ENCODE measurements at regions not wholly inside any gene's neighbourhood (a gene's known extent, or its start where the extent isn't known, plus 50 kb on each side); places are given as distances from the start of the nearest gene placed in this dataset.

- no peak for TF ChIP-seq CTCF (conservative IDR thresholded peaks at IDR 0.05; ENCODE audit: low read depth)
- CTCF ChIA-PET: no interaction called here
- DNase-seq (ENCODE audit: low spot score): no peak
- no peak overlapping the region for H3K27ac ChIP-seq
- POLR2A ChIA-PET (ENCODE audit: low non-redundant PET): no interaction called here
Observed at GRCh38 chr20:19074828-19075516, 137.5 kb upstream of the SLC24A3 start.

DNA sequence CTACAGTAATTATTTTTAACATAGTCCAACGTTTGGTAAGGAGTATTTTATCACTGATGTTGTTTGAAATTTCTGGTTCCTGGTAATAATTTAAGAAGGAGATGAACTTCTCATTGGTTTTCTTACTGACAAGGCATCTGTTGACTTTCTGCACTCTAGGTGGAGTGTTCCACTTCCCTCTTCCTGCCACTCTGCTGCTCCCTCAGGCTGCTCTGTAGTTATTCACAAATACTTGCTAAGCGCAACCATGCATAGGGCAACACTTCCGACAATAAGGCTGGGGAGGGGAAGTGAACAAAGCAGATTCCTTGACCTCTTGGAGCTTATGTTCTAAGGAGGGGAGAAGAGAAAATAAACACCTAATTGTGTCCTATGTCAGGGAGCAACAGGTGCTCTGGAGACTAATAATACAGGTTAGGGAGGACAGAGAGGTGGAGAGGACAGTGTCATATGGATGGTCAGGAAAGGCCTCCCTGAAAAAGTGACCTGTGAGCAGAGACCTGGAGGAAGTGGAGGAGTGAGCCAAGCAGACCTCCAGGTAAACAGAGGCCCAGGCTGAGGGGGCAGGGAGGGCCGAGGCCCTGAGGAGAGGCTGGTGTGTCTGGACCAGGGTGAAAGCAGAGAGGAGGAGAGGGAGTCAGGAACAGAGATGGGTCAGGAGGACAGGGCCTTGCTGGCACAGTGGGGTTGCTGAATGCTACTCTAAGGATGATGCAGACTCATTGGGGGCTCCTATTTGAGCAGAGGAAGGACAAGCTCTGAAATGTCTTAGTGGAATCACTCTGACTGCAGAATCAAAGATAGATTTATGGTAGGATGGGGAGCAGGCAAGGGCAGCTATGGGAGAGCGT lies 134.8 kb upstream of the SLC24A3 start:
- no peak for DNase-seq (ENCODE audit: low spot score)
- POLR2A ChIA-PET (ENCODE audit: low non-redundant PET): no interaction called here
- no peak overlapping the region for H3K27ac ChIP-seq
- no peak for TF ChIP-seq CTCF (conservative IDR thresholded peaks at IDR 0.05; ENCODE audit: low read depth)
- CTCF ChIA-PET: no interaction called here

- ChIA-PET POLR2A (ENCODE audit: low non-redundant PET) (no interaction called here), CTCF (no interaction called here)
- no peak for TF ChIP-seq CTCF (conservative IDR thresholded peaks at IDR 0.05; ENCODE audit: low read depth)
- no peak overlapping the region for H3K27ac ChIP-seq
- DNase-seq (ENCODE audit: low spot score): no peak
Observed at GRCh38 chr20:19078448-19079373, 133.7 kb upstream of the SLC24A3 start.

DNA sequence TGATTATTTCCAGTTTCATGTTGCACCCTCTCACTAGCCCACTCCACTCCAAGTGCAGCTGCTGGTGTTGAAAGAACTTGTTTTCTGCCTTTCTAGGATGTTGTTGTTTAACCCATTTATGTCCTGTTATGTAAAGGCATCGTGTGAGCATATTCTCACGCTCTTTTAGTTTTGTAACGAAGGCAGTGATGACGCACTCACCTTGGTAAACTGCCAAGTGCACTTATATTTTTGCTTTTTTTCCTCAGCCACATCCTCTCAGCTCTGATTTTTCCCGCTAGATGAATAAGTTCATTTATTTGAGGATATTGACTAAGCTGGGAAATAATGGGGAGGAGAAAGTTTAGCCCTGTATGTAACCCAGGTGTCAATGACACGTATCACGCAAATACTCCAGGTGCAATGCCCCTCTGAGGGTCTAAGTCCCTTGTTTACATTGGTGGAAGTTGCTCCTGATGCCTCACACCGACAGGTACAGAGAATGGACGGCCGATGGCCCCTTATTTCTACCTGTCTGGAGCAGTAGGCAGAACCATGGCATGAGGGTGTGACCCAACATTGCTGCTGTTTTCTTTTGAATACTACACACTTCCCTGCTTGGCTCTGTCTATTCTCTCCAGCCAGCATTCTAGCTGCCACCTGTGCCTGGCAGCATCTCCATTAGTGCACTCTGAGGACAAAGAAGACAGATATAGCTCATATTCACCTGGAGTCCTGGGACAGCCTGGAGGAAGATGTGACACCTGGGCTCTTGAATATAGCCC lies 132.7 kb upstream of the SLC24A3 start:
- TF ChIP-seq CTCF (conservative IDR thresholded peaks at IDR 0.05; ENCODE audit: low read depth): no peak
- H3K27ac ChIP-seq: no peak overlapping the region
- no peak for DNase-seq (ENCODE audit: low spot score)
- POLR2A ChIA-PET (ENCODE audit: low non-redundant PET): no interaction called here
- CTCF ChIA-PET: no interaction called here

DNA sequence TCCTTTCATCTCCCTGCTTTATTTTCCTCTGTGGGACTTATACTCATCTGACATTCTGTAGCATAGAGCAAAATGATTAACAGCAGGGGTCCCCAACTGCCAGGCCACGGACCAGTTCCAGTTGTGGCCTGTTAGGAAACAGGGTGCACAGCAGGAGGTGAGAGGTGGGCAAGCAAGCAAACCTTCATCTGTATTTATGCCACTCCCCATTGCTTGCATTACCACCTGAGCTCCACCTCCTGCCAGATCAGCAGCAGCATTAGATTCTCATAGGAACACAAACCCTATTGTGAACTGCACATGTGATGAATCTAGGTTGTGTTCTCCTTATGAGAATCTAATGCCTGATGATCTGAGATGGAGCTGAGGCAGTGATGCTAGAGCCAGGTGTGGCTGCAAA lies 130.5 kb upstream of the SLC24A3 start:
- CTCF ChIA-PET: no interaction called here
- no peak for TF ChIP-seq CTCF (conservative IDR thresholded peaks at IDR 0.05; ENCODE audit: low read depth)
- POLR2A ChIA-PET (ENCODE audit: low non-redundant PET): no interaction called here
- no peak for DNase-seq (ENCODE audit: low spot score)
- H3K27ac ChIP-seq: no peak overlapping the region
